Stimulated activated CD4-positive, alpha-beta T cell treated with anti-CD3 and anti-CD28 coated beads, Interleukin-1b, Interleukin-23, amount 100 ng/mL, for 24 hours (primary cell): ENCODE measurements at regions not wholly inside any gene's neighbourhood (a gene's known extent, or its start where the extent isn't known, plus 50 kb on each side); places are given as distances from the start of the nearest gene placed in this dataset.

Experiments
- DNase-seq, 4 experiments: peaks; one replicate each; pipeline ENCODE4 v3.0.0-alpha.2; 2020; ENCODE audit warnings: low read depth in 4 of 4, low spot score in 1 of 4

- DNase-seq, result no peak
Observed at GRCh38 chr10:118181021-118181420, 134.3 kb upstream of the RAB11FIP2 start.

- no peak for DNase-seq
Observed at GRCh38 chr10:118175148-118175547, 128.4 kb upstream of the RAB11FIP2 start.

- DNase-seq, result no peak
Observed at GRCh38 chr10:118173296-118173695, 126.6 kb upstream of the RAB11FIP2 start.

GRCh38 chr10:118171861-118172260 is 125.1 kb upstream of the RAB11FIP2 start:
- no peak for DNase-seq

GRCh38 chr10:118167056-118167700 is 120.4 kb upstream of the RAB11FIP2 start:
- no peak for DNase-seq

GRCh38 chr10:118163217-118163616 is 116.5 kb upstream of the RAB11FIP2 start:
- DNase-seq, result no peak

- no peak for DNase-seq
Observed at GRCh38 chr10:118161461-118162246, 114.9 kb upstream of the RAB11FIP2 start.

GRCh38 chr10:118153287-118153686 is 106.5 kb upstream of the RAB11FIP2 start:
- no peak for DNase-seq

- DNase-seq, result no peak
Observed at GRCh38 chr10:118151461-118151860, 104.7 kb upstream of the RAB11FIP2 start.

- no peak for DNase-seq
Observed at GRCh38 chr10:118148247-118148646, 101.5 kb upstream of the RAB11FIP2 start.

GRCh38 chr10:118145256-118145655 is 98.5 kb upstream of the RAB11FIP2 start:
- DNase-seq, result no peak

- DNase-seq, result no peak
Observed at GRCh38 chr10:118141471-118141870, 94.7 kb upstream of the RAB11FIP2 start.

- no peak for DNase-seq
Observed at GRCh38 chr10:118139321-118139720, 92.6 kb upstream of the RAB11FIP2 start.

GRCh38 chr10:118128675-118129074 is 81.9 kb upstream of the RAB11FIP2 start:
- no peak for DNase-seq

GRCh38 chr10:118118716-118119115 is 72.0 kb upstream of the RAB11FIP2 start:
- no peak for DNase-seq

- no peak for DNase-seq
Observed at GRCh38 chr10:118116715-118117449, 70.1 kb upstream of the RAB11FIP2 start.

GRCh38 chr10:118116362-118116714 is 69.6 kb upstream of the RAB11FIP2 start:
- no peak for DNase-seq

- no peak for DNase-seq
Observed at GRCh38 chr10:118115701-118116100, 69.0 kb upstream of the RAB11FIP2 start.

GRCh38 chr10:118114992-118115391 is 68.3 kb upstream of the RAB11FIP2 start:
- no peak for DNase-seq

- no peak for DNase-seq
Observed at GRCh38 chr10:118112543-118113125, 65.9 kb upstream of the RAB11FIP2 start.

- no peak for DNase-seq
Observed at GRCh38 chr10:118110750-118111149, 64.0 kb upstream of the RAB11FIP2 start.
